ENCODE measurements at regions not wholly inside any gene's neighbourhood (a gene's known extent, or its start where the extent isn't known, plus 50 kb on each side); places are given as distances from the start of the nearest gene placed in this dataset.
A peak's percentile ranks its signal among the peaks of the same experiment; 100 is the strongest.

- no peaks in the 10 kb centered on the region for H4K20me1 ChIP-seq (replicated peaks in 1 of 2; ENCODE audit: control insufficient read depth in 1 of 2, insufficient read depth in 2 of 2, low read length in 2 of 2)
- FAIRE-seq: no peak
- no peaks in the 10 kb centered on the region for H3K23me2 ChIP-seq (ENCODE audit: low read depth, low read length)
- H3K36me3 ChIP-seq (ENCODE audit: control insufficient read depth in 2 of 4, insufficient read depth in 4 of 4, low read length in 3 of 4): no peaks in the 10 kb centered on the region
- no peak overlapping the region for H2AFZ ChIP-seq (ENCODE audit: low read length)
- H3K23ac ChIP-seq (ENCODE audit: insufficient read length): no peak overlapping the region
- H3K27me3 ChIP-seq (replicated peaks in 1 of 4; ENCODE audit: control insufficient read depth in 3 of 4, extremely low read depth in 1 of 4, insufficient read depth in 3 of 4, low read length in 3 of 4): no peaks in the 10 kb centered on the region
- no peak overlapping the region for H4K5ac ChIP-seq (ENCODE audit: insufficient read length, low read depth, low read length)
- ChIA-PET CTCF (ENCODE audit: partially characterized antibody) (interaction anchor here (1.0 kb wide), 1 partner anchor 16 kb away, joined by 3 read pairs; no protein-coding TSS in a partner anchor), POLR2A (ENCODE audit: partially characterized antibody) (interaction anchor here (1.5 kb wide), 1 partner anchor 119 kb away, joined by 3 read pairs; no protein-coding TSS in a partner anchor)
- no peak overlapping the region for H3K14ac ChIP-seq (ENCODE audit: insufficient read length)
- H2BK15ac ChIP-seq (ENCODE audit: low read length): no peak overlapping the region
- no peaks in the 10 kb centered on the region for H3K79me1 ChIP-seq (ENCODE audit: low read depth, low read length)
- H3K4me1 ChIP-seq (replicated peaks in 1 of 4; ENCODE audit: control insufficient read depth in 3 of 4, insufficient read depth in 4 of 4, low read length in 3 of 4): no peaks in the 10 kb centered on the region
- no peak overlapping the region for H3K4ac ChIP-seq (replicated peaks; ENCODE audit: insufficient read length, low read depth, low read length)
- no peak overlapping the region for H2BK120ac ChIP-seq (replicated peaks; ENCODE audit: low read depth, low read length)
- WGBS, 2 experiments (ENCODE audit: extremely low coverage in 1 of 2, insufficient coverage in 1 of 2, insufficient read length in 1 of 2, insufficient replicate concordance in 2 of 2, low coverage in 1 of 2, low lambda C conversion rate in 2 of 2, missing lambda C conversion rate in 1 of 2): 92% methylated on average over 7 of the region's 7 CpGs; no CpG with 5 or more reads in 1 of the 2 experiments
- no peak overlapping the region for H2BK12ac ChIP-seq (ENCODE audit: low read depth, low read length)
- no peak overlapping the region for H3K27ac ChIP-seq (ENCODE audit: low read depth, low read length)
- H3K4me2 ChIP-seq (ENCODE audit: insufficient read depth in 1 of 2, low read depth in 2 of 2, low read length in 2 of 2): no peak overlapping the region
- no peak overlapping the region for H2AK5ac ChIP-seq (ENCODE audit: low read depth, low read length)
- no peak overlapping the region for H3K9ac ChIP-seq (replicated peaks in 1 of 4; ENCODE audit: extremely low read depth in 1 of 4, low read depth in 3 of 4, low read length in 3 of 4)
- H3K9me3 ChIP-seq (ENCODE audit: insufficient read depth in 2 of 2, low read depth in 1 of 2, low read length in 1 of 2): no peaks in the 10 kb centered on the region
- H3K79me2 ChIP-seq (ENCODE audit: control insufficient read depth in 1 of 2, insufficient read depth in 2 of 2, low read length in 2 of 2): no peaks in the 10 kb centered on the region
- H2BK20ac ChIP-seq (ENCODE audit: low read length): no peak overlapping the region
- H3K4me3 ChIP-seq (ENCODE audit: extremely low read depth in 1 of 4, insufficient read depth in 2 of 4, low read depth in 3 of 4, low read length in 4 of 4): no peak overlapping the region
- no peak overlapping the region for H2BK5ac ChIP-seq (ENCODE audit: low read depth, low read length)
- no peak overlapping the region for H3K18ac ChIP-seq (ENCODE audit: extremely low read depth, low read length)
- peak overlapping the region; percentile 23; the same call in 1 of the 2 replicates for H4K8ac ChIP-seq (ENCODE audit: extremely low read depth, insufficient read depth, low read length)
- H4K91ac ChIP-seq (replicated peaks; ENCODE audit: insufficient read length, low read length): no peak overlapping the region
- no peak overlapping the region for H3K56ac ChIP-seq (replicated peaks; ENCODE audit: insufficient read length, low read depth, low read length)
- DNase-seq (ENCODE audit: low read depth in 1 of 2, low spot score in 2 of 2): no peak
- TF ChIP-seq JUN (IDR thresholded peaks at IDR 0.05; ENCODE audit: low read depth, low read length) (no peak), TBP (IDR thresholded peaks at IDR 0.05; ENCODE audit: low read depth, low read length) (no peak), YY1 (IDR thresholded peaks at IDR 0.05; ENCODE audit: low read depth, low read length) (no peak), RXRA (IDR thresholded peaks at IDR 0.05; ENCODE audit: insufficient read depth, low read depth, low read length) (no peak), TEAD4 (IDR thresholded peaks at IDR 0.05; ENCODE audit: low read depth, low read length) (no peak), CTCF (IDR thresholded peaks at IDR 0.05; ENCODE audit: control extremely low read depth in 1 of 3, insufficient read depth in 1 of 3, low read depth in 1 of 3, low read length in 3 of 3) (no peak), TCF12 (IDR thresholded peaks at IDR 0.05; ENCODE audit: low read depth, low read length) (no peak), E2F6 (IDR thresholded peaks at IDR 0.05) (no peak), SAP30 (IDR thresholded peaks at IDR 0.05; ENCODE audit: insufficient read depth, insufficient replicate concordance, low read length) (no peak), MAX (IDR thresholded peaks at IDR 0.05) (no peak)
Observed at GRCh38 chr15:39460748-39461147, 120.1 kb upstream of the THBS1 start.
